ENCODE measurements at regions not wholly inside any gene's neighbourhood (a gene's known extent, or its start where the extent isn't known, plus 50 kb on each side); places are given as distances from the start of the nearest gene placed in this dataset.

GRCh38 chr13:84239032-84239431 lies 356.8 kb upstream of the SLITRK1 start:
- TF ChIP-seq EZH2 (IDR thresholded peaks at IDR 0.05; ENCODE audit: borderline replicate concordance, low read length): no peak
- no peak for TF ChIP-seq CTCF (IDR thresholded peaks at IDR 0.05; ENCODE audit: low read length)
